Suppressor macrophage treated with lipopolysaccharide for 1 hour (primary cell): ENCODE measurements at regions not wholly inside any gene's neighbourhood (a gene's known extent, or its start where the extent isn't known, plus 50 kb on each side); places are given as distances from the start of the nearest gene placed in this dataset.
"Not testable (repeated sequence)": the region's sequence is repeated elsewhere in the genome, so short reads cannot be mapped to it uniquely, and the experiment has no call there.

Experiments used
- DNase-seq, 3 donors: peaks; one replicate each; pipeline ENCODE4 v3.0.0-alpha.2; 2020 to 2022

DNA sequence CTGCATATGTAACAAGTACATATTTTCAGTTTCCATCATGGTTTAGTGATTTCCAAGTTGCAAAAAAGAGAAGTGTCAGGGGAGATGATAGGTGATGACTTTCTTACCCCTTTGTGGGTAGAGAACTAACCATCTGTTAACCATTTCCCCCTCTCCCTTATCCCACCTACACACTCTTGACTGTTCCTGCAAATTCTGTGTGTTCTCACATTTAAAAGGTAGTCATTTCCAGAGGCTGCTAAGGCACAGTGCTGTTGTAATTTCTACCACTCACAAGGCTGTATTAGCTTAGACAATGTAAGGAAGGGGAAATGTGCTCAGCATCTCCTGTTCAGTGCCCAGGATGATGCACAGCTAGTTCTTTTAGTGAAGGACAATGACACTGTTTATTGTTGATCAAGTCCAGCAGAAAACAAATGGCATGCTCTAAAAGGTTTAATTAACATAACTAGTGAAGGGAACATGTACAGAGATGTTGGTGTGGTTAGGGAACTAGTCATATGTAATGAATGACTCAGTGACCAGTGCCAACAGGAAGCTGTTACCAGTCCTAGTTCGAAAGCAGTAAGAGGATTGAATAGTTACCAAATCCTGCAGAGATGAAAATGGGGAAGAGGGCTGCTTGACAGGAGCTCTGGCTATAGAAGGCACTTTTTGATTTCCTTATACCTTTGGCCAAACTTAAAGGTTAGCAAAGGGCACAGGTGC lies 165.1 kb downstream of the PLK2 start:
- DNase-seq, result peak; percentile 39 to 67 (median 62)

DNA sequence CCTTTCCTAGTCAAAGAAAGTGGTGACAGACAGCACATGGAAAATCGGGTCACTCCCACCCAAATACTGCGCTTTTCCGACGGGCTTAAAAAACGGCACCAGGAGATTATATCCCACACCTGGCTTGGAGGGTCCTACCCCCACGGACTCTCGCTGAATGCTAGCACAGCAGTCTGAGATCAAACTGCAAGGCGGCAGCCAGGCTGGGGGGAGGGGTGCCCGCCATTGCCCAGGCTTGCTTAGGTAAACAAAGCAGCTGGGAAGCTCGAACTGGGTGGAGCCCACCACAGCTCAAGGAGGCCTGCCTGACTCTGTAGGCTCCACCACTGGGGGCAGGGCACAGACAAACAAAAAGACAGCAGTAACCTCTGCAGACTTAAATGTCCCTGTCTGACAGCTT lies 171.6 kb downstream of the PLK2 start:
- not testable (repeated sequence) for DNase-seq

DNA sequence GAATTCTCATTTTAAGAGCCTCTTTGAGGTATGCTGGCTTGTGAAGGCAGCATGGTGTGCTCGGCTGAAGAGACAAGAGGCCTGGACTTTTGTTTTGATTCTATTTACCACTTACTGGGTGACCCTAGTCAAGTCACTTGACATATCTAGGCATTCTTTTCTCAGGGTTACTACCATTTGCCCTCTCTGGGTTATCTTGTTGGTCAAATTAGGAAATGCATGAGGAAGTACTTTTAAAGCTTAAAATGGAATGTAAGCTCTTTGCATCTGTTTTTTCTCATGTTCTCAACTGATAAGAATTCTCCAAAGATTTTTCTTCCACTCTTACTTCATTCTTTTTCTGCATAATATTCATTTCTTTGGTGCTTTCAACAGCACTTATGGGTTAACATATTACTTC lies 173.1 kb downstream of the PLK2 start:
- no peak for DNase-seq

DNA sequence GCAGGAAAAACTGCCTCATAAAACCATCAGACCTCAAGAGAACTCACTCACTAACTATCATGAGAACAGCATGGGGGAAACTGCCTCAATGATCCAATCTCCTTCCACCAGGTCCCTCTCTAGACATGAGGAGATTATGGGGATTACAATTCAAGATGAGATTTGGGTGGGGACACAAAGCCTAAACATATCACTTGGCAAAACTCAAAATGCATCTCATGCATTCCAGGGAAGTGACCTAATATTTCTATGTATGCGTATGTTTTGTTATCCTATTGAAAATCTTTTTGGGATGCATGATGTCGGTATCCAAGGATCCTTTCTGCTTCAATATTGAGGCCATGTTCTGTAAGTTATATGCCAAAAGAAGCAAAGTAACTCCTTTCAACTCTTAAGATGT lies 174.0 kb downstream of the PLK2 start:
- no peak for DNase-seq

DNA sequence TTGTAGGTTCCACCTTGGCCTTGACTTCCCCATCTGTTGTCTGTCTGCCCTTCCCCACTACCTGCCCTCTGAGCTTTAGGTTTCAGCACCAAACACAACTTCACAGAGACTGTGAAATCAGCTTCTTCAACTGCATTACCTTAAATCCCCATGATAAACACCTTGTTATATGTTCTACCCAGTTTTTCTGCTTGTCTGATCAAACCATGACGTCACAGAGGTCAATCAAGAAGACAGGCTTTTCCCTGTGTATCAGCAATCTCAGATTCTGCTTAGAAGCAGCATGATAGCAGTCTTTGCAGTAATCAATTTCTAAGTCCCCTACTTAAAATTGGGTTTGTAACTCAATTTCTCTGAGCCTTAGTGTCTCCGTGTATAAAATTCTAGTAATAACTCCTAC lies 175.0 kb downstream of the PLK2 start:
- no peak for DNase-seq

DNA sequence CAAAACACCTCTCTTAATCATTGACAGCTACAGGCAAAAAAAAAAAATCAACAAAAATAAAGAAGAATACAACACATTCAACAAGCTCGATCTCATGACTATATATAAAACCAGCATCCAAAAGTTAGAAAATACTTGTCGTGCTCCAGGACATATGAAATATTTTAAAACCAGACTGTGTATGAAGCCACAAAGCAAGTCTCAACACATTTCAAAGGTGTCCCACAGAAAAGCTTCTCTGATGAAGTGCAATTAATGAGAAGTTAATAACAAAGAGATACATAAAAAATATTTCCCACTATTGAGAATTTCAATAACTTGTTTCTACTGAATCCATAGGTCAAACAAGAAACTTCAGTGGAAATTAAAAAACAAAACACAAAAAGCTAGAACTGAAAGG lies 178.7 kb downstream of the PLK2 start:
- DNase-seq, result no peak

DNA sequence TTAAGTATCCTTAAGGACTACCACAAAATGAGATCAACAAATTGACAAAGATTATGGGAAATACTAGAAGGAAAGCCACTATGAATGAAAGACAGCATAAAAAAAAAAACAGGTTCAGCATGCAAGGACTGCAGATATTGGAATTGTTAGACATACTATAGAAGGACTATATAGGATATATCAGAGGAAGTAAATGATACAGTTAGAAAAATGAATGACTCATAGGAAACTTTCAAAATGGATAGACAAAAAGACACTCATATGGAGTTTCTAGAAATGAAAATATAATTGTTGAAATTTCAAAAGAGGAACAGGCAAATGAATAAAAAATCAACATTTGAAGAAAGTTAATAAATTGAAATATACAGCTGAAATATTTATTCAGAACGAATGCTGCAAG lies 180.6 kb downstream of the PLK2 start:
- peak in 1 of 3 donors; percentile 10 for DNase-seq

DNA sequence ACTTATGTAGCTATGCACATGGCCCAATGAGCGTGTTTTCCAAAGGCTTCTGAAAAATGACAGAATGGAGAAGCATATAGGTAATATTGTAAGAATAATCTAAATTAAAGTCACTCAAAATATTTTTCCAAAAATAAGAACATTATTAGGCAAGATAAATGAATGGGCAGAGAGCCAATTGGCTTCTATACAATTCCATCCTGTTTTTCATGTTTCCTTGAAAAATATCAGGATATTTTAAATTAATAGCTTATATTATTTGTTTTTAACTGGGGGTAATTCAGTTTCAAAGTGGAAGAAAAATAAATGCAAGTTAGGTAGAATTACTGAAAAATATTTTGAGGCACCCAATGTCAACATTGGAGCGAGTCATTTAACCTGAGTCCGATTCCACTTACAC lies 183.5 kb downstream of the PLK2 start:
- DNase-seq, result no peak

DNA sequence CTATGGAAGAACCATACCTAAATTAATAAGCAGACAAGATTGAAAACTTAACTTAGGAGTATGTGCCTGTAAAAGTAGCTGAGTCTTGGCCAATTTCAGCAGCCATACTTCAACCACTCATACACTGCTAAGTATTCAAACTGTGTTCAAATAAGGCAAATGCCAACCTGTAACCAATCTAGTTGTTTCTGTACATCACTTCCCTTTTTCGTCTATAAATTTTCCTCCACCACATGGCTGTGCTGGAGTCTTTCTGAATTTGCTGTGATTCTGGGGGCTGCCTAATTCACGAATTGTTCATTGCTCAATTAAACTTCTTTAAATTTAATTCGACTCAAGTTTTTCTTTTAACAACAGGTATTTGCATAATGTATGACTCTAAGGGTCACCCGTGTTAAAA lies 184.4 kb downstream of the PLK2 start:
- no peak for DNase-seq

DNA sequence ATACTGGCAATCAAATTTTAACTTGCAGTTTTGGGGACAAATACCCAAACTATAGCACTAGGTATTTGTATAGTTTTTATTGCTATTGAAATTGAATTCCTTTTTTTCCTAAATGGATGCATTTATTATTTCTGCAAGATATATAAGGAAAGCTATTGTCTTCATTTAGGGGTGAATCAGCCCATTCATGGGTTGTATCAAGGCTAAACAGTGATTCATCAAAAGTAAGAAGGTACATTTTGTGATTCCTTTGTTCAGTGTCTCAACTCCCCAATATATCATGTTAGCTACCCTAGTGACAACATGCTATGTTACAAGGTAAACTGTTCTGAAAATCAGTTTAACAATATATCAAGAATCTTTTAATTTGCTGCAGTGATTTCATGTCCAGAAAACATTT lies 185.7 kb downstream of the PLK2 start:
- no peak for DNase-seq

DNA sequence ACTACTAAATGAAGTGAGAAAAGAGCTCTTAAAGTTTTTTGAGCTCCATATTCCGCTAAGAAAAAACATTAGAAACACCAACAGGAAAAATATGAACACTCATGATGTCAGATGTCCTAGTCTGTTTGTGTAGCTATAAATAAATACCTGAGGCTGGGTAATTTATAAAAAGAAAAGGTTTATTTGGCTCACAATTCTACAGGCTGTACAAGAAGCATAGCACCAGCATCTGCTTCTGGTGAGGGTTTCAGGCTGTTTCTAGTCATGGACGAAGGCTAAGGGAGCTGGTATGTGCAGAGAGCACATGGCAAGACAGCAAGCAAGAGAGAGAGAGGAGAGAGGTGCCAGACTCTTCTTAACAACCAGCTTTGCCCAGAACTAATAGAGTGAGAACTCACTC lies 186.2 kb downstream of the PLK2 start:
- no peak for DNase-seq

DNA sequence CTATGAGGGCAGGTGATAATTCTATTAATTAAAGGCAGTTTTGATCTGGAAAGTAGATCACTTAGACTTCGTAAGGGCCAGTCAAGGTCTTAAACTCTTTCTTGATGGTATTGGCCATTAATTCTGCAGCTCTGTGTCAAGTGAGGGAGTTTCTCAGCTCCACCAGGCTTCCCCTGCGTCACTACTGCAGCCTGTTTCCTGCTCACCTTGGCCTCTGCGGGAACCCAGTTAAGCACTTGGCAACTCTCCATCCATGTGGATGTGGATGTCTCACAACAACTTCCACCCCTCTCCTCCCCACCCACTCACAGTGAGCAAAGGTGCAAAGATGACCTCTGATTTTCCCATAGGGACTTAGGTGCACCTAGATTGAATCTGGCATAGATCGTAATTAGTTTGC lies 191.6 kb downstream of the PLK2 start:
- DNase-seq, result no peak

DNA sequence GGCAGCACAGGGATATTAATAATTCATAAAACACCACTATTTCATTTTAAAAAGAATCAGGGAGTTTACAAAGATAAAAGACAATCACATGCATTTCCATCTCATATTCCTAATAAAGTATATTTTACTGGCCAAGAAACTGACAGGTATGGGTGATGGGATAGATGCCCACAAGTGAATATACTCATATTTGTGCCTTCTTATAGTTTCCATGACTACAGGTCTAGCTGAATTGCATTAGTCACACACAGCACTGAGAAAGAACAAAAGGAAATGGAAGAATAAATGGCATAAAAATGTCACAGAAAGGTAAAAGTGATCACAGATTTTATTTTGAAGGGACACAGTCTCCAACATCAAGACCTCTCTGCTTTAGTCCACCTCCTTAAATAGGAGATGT lies 193.5 kb downstream of the PLK2 start:
- no peak for DNase-seq

DNA sequence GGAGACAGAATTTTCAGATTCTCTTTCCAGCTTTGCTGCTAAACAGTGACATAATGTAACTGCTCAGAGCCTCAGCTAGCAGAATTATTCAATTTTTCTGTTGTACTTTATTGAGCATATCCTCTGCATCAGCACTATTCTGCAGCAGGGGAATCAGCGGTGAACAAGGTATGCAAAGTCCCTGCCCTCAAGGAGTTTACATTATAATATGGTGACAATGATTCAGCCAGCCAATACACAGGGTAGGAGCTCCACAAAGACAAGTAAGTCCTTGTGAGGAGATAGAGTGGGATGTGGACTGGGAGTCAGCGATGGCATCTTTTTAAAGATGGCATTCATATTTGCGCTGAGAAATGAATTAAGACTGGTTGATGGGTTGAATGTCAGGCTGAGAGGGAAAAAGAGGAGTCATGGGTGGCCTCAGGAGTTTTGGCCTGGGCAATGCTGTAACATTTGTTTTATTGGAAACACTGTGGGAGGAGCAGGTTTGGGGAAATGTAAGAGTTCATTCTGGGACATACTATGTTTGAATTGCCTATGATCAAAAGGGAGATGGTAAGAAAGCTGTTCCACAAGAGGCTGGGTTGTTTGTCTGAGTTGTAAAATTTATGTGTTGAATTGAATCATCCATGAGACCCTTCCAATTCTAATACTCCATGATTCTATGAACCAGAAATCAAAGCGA lies 194.5 kb downstream of the PLK2 start:
- no peak for DNase-seq

DNA sequence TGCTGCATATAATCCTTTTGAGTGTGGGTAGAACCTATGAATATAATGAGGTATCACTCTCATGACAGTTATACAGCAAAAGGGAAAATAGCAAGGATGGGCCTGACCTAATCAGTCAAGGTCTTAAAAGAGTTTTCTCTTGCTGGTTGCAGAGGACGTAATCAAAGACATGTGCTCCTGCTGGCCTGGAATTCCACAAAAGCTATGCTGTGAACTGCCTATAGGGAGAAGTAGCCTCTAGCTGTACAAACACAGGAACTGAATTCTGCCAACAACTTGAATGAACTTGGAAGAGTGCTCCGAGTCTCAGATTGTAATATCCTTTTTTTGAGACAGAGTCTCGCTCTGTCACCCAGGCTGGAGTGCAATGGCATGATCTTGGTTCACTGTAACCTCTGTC lies 195.6 kb downstream of the PLK2 start:
- DNase-seq, result no peak

DNA sequence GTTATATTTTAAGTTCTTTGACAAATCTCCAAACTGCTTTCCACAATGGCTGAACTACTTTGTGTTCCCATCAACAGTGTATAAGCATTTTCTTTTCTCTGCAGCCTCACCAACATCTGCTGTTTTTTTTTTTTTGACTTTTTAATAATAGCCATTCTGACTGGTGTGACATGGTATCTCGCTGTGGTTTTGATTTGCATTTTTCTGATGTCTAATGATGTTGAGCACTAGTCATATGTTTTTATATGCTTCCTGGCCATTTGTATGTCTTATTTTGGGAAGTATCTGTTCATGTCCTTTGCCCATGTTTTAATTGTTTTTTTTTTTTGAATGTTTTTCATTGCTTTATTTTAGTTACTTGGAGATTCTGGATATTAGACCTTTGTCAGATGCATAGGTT lies 196.6 kb downstream of the PLK2 start:
- DNase-seq, result no peak

DNA sequence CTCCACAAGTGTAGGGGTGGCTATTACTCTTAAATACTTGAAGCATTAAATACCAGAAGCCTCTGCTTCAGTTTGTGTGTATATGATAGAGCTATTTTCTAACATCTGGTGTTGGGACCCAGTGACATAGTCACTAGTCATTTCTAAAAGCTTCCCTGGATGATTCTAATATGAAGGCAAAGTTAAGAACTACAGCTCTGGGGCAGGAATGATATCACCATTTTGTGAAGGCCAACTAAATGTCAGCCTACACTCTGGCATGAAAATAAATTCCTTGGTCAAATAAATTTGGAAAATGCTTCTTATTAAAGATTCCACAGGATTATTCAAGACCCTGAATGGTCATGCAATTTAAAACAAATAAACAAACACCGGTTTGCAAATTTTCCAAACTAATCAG lies 197.7 kb downstream of the PLK2 start:
- DNase-seq, result no peak

DNA sequence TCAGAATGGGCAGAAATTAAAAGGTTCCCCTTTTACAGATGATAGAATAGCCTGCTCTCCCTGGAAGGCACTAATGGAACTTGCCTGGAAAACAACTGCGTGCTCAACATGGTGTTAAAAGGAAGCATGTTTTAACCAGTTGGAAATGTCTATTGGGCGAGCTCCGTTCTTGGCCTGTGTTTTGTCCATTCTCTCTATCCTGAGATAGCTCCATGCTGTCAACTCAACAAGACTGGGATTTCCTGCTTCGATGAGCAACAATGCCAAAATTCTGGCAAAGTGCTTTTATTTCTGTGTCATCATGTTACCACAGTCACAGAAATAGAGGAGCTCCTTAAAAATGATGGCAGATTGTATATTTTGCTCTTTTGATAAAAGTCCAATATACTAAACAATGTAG lies 198.3 kb downstream of the PLK2 start:
- no peak for DNase-seq

DNA sequence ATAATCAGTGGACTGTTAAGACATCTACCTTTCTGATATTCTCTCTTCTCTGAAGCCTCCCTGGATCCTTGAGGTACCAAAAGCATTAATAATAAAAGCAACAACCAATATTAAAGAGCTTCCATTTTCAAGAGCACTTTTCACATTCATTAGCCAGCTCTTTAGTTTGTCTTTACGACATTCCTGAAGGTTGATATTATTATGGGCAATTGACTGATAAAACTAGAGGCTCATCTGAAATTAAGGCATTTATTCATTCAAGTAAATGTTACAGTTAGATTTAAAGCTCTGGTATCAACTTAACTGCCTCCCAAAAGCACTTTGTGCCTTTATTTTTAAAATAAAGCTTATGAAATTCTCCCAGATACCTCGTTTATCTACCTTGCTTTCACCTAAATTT lies 199.6 kb downstream of the PLK2 start:
- DNase-seq, result no peak

DNA sequence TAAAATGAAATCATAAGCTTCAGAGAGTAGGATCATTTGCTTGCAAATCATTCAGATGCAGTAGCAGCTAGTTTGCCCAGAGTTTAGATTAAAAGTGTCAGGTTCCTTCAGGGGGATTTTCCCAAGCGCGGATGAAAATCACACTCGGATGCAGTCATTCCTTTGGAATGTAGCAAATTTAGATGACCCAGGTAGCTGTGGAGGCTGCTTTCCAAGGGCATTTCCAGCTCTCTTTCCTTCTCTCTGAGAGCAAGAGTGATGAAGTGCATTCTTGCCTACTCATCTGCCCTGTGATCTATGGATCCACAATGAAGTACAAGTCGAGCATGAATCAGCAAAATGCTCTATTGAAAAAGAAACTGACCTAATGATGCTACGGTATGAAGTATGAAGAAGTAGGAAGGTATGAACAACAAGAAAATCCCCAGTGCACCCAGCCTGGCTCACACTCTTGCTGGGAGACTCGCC lies 200.2 kb downstream of the PLK2 start:
- peak in 1 of 3 donors; percentile 8 for DNase-seq

DNA sequence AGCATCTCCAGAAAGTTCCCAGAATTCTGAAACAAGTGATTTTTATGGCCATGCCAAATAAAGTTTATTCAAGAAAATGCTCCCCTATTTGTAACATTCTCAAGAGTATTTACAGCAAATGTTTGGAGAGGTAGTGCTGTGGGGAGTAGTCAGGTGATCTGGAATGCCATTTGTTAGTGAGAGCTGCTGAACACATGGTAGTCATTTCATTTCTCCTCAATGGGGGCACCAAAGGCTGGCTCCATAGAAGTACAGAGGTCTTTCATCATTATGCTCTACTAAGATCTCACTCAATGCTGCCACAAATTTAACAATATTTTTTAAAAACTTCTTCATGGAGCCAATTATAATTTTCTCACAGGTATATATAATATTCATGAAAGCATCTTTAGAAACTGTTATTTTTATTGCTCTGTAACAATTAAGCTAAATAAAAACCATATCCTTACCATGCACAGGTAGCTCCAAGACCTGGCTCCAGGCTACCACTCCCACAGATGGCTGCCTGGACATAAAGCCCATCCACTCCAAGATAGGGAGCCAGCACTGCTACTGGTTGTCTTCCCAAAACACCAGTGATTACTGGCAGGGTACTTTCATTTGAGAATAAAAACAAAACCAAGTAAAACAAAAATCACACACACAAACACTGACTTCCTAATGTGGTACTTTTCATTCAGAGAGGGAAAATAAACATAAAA lies 200.8 kb downstream of the PLK2 start:
- no peak for DNase-seq

DNA sequence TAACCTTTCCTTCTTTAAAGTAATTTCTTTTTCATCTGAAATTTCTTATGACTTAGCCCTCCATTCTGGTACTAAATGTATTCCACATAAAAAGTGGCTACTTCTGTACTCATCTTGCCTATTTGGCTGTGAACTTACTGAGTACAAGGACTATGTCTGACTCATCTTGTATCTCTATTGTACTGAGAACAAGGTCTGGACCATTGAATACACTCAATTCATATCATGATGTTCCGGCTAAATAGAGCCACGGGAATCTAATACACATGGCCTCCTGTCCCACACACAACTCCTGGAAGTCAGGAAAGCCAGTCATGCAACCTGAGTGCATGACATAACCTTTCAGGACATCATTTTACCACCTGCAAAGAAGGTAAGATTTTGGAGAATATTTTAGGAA lies 203.9 kb downstream of the PLK2 start:
- no peak for DNase-seq

DNA sequence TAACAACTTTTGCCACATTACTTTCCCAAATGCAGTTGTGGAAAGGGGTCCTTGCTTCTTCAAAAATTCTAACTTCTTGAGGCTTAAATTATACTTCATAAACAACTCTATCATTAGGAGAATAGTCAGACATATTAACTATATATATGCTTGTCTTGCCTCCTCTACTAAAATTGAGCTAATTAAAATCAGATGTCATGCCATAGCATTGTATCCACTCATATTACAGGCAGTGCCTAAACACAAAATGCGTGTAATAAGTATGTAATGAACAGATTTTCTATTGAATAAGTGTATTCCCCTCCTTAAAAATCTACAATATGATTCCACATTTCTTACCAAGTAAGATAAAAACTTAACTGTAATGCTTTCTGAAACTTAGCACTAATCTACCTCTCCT lies 204.5 kb downstream of the PLK2 start:
- DNase-seq, result no peak

DNA sequence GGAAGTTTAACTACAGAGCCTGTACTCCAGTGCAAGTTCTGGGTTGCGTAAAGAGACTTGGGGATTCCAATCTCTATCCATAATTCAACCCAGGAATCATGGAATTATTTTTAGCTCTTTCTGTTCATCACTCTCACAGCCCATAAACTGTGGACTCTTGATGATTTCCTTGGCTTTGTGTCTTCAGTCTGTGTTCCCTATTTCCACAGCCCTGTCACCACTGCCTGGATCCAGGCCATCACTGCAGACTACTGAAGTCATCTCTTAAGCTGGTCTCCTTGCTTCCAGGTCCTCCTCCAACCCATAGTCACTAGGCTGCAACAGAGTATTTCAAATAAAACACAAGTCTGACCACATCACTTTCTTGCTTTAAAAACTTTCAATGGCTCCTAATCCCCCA lies 211.7 kb downstream of the PLK2 start:
- no peak for DNase-seq
